ENCODE measurements at regions not wholly inside any gene's neighbourhood (a gene's known extent, or its start where the extent isn't known, plus 50 kb on each side); places are given as distances from the start of the nearest gene placed in this dataset.

DNA sequence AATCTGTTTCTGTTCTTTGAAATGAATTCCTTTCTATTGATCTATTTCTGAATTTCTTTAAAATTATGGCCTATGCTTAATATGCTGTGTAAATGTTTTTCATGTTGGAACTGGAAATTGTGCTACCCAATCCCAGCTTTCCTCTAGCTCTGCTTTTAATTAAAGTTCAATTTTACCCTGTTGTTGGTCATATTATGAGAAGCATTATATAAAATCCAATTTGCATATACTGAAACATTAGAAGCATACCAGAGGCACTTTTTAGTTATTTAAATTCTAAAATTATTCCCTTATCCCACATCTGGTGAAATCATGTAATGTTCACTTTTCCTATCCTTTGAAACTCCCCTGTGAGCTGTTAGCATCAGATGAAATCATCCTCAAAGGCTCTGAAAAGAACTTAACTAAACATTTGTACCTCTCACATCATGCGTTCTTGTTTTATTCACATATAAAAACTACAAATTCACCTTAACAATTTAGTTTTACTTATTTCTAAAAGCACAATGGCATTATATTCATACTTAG, 160.6 kb upstream of the COL21A1 start:
- no peak for DNase-seq

DNA sequence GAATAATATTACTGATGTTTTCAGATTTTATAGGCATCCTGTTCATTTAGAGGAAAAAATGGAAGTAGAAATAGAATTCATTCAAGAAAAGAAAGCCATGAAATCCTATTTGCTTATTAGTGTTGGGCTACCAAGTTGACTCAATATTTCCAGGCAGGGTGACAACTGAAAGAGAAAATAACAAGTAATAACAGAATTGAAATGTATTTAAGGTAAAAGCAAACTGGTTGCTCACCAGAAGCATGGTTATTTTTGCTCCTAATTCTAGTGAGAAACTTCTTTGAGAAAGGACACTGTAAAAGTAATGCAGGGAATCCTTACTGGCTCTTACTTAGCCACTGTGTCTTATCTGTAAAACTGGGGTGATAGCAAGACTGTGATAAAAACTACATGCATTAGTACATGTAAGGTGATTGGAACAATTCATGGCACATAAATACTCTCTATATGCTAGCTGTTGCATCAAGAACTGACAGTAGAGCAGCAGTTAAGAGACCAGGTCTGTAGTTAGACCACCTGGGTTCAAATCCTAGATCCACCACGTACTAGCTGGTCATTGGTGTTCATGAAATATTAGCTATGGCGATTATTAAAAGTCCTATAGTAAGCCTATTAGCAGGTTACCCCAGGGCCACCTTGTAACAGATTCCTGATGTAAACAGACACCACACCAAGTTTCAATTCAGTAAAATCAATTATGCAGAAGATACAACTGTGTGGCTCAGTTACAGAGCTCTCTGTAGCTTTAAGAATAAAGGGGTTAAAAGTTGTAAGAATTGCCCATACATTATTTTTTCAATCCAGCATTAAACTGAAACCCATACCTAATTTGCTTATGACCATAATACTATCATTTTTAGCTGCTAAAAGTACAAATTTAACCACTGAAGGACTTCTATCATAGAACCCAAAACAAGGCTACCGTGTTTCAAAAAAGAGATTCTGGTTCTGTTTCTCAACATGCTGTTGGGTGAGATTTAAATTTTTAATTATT, 159.2 kb upstream of the COL21A1 start:
- DNase-seq, result no peak

DNA sequence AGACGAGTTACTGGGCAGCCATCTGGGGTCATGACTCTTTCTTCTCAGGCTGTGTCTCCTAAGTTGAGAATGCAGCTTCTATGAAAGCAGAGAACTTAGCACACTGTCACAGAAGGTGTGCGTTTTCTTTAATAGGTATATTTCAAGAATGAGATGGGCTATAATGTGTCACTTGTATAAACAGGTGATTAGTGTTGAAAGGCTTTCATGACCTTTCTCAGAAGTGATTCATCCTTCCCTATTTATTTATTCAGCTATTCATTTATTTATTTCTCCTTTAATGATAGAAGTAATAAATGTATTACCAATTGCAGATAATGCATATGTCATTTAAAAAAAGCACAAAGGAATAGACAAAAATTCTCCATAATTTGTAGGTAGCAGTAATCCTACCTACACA, 157.2 kb upstream of the COL21A1 start:
- no peak for DNase-seq

DNA sequence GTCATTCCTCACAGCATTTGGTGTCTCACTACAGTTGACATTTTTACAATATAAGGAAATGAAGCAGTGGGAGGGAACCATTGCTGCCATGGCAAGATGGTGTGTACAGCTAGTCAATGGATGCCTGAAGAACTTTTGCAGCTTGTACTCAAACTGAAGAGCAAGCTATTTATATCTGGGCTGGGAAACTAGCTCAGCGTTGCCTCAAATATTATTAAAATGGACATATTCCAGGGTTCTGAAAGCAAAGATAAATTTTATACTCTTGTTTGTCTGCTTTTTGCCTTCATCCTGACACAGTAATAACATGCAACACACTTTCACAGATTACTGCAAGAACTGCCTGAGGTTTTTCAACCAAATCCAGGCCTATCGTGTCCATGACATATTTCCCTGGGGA, 156.4 kb upstream of the COL21A1 start:
- no peak for DNase-seq

DNA sequence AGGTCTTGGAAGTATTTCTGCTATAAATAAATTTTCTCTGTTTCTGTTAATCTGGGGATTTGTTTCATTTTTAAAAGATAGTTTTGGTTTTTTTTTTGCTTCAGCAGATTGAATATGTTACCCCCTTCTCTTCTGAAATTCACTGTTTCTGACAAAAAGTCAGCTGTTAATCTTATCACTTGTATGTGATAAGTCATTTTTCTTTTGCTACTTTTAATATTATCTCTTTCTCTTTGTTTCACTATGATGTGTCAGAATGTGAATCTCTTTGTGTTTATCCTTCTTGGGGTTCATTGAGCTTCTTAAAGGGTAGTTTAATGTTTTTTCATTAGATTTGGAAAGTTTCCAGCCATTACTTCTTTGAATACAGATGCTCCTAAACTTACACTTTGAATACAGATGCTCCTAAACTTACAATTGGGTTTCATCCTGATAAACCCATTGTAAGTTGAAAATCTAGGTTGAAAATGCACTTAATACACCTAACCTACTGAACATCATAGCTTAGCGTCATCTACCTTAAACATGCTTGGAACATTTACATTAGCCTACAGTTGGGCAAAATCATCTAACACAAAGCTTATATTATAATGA, 154.2 kb upstream of the COL21A1 start:
- DNase-seq, result no peak

DNA sequence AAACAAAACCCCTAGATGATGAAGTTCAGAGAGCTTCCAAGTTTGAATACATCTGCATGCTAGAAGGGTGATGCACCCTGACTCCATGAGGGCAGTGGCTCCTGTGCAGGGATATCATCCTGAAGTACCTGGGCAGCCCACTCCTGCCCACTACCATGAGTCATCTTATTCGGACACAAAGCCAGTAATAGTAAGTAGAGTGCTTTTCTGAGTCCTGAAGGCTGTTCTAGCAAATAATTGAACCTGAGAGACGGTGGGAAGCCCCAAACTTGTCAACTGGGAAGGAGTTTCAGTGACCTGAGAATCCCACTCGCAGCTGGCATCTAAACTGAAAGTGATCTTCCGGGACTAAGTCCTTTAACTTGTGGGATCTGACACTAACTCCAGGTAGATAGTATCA, 152.9 kb upstream of the COL21A1 start:
- no peak for DNase-seq

DNA sequence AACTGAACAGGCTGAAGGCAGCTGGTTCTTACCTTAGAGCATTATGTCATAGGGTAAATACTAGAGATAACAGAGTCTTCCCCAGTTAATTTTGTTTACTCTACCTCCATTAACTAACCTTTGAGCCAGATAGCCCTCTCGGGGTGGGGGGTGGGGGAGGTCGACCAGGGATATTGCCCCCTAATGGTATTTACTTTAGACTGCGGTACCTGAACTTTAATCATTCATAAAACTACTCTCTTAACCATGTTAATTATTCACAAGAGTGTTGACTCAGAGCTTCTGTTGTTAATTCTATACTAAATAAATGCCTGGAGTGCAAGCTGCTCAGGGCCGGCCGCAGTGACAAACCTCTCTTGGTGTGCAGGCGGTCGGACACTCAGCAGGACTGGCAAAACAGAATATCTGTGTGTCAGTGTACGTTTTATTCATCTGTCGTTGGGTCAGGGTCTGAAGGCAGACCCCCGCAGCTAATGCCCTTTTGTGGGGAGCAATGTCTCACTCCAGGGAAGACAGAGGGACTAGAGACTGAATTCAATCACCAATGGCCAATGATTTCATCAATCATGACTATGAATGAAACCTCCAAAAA, 152.4 kb upstream of the COL21A1 start:
- no peak for DNase-seq

DNA sequence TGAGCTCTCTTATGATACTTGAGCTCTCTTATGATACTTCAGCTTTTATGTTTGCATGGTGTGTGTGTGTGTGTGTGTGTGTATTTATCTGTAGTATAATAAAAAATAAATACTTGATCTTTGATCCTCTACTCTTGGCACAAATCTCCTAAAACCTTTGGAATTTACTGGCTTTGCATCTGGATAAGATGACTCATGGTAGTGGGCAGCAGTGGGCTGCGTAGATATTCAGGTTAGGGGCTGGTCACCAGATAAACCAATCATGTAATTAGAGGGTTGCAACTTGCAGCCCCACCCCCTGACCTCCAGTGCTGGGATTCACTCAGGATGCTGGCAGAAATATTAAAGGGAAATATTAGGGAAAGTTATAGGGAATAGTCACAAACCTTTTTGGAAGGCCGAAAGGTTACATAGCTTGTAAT, 151.9 kb upstream of the COL21A1 start:
- no peak for DNase-seq

DNA sequence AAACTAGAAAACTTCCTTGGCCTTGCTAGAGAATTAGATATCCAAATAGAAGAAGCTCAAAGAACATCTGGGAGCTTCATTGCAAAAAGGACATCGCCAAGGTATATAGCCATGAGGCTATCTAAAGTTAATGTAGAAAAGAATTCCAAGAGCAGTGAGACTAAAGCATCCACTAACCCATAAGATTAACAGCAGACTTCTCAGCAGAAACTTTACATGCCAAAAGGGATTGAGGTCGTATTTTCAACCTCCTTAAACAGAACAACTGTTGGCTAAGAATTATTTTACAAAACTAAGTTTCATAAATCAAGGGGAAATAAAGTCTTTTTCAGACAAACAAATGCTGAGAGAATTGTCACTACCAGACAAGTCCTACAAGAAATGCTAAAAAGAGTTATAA, 149.1 kb upstream of the COL21A1 start:
- DNase-seq, result no peak

DNA sequence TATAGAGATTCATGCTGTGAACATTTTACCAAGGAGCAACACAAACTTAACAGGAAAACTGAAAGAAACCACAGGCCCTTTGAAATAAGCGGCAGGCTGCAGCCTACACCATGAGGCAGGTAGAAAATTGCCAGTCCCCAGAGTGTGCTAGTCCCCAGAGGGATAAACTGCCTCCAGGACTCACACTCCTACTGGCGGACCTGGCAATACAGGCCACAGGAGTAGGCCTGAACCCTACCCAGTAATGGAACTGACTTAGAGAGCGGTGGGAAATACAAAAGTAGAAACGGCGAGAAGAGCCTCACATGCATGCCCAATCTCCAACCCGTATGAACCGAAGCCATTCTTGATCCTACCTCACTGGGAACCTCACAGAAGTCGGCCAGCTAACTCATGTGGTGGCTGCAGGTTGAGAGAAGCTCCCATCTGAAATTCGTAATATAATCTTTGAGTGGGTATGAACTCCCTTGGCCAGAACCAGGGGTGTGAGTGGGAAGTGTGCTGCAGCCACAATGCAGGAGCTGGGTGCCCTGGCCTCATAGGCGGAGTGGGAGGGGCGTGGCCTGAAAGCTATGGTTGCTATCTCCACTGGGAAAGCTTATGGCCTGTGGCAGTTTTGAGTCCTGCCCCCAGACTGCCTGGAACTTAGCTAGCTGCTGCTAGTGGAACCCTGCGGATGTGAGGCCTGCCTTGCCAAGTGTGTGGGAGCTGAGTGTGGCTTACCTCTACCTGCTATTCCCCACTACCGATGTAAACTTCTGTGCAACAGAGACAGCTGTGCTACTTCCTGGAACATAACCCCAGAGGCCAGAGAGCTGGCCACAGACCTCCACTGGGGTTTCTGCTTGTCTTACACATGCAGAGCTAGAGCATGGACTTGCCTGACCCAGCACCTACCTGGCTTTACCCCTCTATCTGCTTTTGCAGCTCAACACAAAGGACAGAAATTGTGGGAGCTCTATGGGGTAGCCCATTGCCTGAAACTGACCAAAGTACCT, 146.5 kb upstream of the COL21A1 start:
- no peak for DNase-seq

DNA sequence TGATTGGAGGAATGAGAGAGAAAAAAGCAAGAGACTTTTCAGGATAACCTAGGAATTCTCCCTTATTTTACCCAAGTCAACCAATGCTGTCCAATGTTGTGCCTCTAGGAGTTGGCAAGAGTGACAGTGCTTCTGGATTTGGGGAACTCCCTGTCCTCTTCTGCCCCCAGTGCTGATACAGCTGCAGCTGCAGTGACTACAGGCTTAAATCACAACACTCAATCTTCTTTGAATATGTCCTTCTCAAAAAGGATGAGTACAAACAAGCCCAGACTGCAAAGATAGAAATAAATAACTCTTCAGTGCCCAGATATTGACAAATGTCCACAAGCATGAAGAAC, 141.0 kb upstream of the COL21A1 start:
- DNase-seq, result no peak

DNA sequence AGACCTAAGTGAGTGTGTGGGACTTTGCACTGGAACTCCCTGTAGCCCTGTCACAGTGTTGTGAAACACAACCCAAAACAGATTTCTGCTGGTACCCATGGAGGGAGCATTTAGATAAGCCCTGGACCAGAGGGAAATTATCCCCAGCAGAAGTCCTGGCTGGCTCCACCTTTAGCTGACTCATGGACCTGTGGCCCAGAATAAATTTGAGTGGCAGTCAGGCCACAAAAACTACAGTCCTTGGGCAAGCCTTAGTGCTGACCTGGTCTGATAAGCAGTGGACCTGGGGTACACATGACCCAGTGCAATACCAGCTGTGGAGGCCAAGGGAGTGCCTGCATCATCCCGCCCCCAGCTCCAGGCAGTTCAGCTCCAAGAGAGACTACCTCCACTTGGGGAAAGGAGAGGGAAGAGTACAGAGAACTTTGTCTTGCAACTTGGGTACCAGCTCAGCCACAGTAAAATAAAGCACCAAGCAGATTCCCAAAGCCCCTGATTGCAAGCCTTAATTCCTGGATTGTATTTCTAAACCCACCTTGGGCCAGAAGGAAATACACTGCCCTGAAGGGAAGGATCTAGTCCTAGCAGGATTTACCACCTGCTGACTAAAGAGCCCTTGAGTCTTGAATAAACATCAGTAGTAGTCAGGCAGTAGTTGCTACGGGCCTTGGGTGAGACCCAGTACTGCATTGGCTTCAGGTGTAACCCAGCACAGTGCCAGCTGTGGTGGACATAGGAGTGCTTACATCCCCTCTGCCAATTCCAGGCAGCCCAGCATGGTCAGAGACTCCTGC, 140.4 kb upstream of the COL21A1 start:
- no peak for DNase-seq

DNA sequence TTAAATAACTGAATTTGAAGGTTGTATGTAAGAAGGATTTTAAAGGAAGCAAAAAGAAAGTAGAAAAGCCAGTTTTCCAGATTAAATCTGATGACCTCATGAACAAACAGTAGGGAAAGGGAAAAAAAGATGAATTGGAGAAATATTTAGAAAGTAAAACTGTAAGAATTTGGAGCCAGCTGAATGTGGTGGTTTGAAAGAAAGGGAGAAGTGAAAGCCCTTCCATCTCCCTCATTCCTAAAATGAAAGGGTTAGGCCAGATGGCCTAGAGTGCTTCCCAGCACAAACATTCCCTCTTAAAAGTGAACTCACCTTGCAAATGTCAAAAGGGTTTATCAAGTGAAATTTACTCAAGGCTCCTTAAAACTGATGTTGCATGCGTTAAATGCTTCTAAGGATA, 139.3 kb upstream of the COL21A1 start:
- DNase-seq, result no peak

DNA sequence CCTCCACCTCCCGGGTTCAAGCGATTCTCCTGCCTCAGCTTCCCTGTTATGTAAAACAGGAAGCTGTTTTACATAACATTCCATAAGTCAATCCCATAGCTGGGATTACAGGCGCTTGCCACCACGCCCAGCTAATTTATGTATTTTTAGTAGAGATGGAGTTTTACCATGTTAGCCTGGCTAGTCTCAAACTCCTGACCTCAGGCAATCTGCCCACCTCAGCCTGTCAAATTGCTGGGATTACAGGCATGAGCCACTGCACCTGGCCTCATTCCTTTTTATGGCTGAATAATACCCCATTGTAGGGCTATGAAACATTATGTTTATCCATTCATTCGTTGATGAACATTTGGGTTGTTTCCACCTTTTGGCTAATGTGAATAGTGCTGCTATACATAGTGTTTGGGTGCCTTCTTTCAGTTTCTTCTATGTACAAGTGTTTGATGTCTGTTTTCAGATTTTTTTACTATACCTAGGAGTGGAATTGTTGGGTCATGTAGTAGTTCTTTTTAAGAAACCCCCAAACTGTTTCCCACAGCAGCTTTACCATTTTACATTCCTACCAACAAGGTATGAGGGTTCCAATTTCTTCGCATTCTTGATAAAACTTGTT, 138.7 kb upstream of the COL21A1 start:
- no peak for DNase-seq

DNA sequence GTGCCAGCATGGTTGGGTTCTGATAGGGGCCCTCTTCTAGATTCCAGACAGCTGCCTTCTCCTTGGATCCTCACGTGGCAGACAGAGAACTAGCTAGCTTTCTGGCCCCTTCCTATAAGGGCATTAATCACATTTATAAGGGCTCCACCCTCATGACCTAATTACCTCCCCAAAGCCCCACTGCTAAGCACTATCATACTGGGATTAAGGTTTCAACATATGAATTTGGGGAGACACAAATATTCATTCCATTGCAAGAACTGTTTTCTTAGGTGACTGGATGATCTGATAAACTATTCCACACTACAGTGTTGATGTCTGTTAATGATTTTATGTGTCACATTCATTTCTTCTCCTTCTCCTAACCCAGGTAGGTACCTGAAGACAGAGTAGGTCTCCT, 135.8 kb upstream of the COL21A1 start:
- no peak for DNase-seq

DNA sequence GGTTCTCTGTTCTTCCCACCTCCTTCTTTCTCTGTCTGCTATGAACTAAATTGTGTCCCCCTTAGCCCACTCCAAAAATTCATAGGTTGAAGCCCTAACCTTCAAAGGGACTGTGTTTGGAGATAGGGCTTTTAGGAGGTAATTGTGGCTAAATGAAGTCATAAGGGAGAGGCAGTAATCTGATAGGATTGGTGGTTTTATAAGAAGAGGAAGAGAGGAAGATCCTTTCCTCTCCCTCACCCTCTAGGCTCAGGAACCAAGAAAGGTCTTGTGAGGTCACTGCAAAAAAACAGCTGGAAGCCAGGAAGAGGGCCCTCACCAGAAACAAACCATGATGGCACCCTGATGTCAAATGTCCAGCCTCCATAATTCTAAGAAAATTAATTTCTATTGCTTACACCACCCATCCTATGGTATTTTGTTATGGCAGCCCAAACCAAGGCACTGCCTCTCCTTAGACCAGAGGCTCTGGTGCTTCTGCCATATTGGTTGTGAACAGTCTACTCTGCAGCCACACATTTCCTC, 135.1 kb upstream of the COL21A1 start:
- DNase-seq, result no peak

DNA sequence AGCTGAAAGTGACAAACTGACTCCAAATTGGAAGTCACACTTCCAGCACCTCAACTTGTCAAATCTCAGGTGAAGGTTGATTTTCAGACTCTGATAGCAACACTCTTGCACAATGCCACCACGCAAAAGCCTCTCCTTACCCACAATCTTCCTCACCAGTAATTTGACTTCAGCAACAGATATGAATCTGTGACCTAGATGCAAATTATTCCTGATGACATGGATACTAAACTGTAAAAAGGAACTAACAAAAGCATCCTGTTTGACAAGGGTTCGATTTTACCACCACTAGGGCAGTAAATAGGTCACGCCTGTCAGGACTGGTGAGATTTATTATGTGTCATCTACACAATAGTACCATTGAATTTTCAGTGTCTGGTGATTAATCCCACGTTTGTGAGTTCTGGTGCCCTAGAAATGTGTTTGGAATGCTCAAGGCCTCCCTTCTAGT, 134.4 kb upstream of the COL21A1 start:
- DNase-seq, result no peak

DNA sequence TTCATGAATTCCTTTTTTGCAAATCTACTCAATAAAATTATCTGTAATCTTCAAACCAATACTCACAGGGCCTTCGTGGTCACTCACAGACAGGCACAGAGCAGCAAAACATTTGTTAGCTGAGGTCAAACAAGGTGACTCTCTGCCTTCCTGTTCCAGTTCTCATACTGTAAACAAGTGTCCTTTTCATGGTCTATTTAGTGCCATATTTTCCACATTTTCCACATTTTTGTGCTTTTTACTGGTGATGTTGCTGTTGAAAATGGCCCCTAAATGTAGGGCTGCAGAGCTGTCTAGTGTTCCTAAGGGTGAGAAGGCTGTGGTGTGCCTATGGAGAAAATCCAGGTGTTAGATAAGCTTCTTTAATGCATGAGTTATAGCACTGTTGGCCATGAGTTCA, 133.1 kb upstream of the COL21A1 start:
- no peak for DNase-seq

DNA sequence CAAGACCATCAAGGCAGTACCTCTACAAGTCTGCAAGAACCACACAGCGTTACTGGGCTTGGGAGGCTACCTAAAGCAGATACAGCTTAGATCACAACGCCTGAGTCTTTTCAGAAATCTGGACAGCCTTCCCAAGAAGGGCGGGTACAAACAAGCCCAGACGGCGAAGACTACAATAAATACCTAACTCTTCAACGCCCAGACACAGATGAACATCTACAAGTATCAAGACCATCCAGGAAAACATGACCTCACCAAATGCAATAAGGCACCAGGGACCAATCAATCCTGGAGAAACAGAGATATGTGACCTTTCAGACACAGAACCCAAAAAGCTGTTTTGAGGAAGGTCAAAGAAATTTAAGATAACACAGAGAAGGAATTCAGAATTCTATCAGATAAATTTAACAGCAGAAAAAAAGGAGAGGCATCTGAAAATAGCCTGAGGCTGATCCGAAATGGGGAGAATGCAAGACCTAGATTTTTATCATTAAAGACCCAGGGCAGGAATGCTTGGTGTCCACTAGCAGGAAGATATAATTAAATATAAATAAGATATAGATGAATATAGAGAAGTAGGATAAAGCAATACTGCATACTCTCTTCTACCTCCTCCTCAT, 131.7 kb upstream of the COL21A1 start:
- no peak for DNase-seq

DNA sequence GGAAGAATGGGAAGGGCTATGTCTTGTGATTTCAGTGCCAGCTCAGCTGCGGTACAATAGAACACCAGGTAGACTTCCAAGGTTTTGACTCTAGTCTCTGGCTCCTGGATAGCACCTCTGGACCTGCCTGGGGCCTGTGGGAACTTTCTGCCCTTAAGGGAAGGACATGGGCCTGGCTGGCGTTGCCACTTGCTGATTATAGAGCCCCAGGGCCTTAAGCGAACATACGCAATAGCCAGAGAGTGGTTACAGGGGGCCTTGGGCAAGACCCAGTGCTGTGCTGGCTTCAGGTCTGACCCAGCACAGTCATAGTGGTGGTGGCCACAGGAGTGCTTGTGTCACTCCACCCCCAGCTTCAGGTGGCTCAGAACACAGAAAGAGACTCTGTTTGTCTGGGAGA, 131.1 kb upstream of the COL21A1 start:
- no peak for DNase-seq

DNA sequence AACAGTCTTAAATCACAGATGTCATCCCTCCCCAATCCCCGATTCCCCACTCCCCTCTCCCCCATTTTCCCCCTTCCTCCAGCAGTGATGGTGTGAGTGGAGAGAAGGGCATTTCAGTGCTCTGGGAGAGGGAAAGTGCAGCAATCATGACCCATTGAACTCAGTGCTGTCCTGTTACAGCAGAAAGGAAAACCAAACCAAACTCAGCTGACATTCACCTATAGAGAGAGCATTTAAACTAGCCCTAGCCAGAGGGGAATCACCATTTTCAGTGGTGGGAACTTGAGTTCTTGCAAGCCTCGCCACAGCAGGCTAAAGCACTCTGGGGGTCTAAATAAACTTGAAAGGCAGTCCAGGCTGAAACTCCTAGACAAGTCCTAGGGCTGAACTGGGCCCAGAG, 129.9 kb upstream of the COL21A1 start:
- no peak for DNase-seq
